Endodermal cell (in vitro differentiated cells): ENCODE measurements at regions not wholly inside any gene's neighbourhood (a gene's known extent, or its start where the extent isn't known, plus 50 kb on each side); places are given as distances from the start of the nearest gene placed in this dataset.
A peak's percentile ranks its signal among the peaks of the same experiment; 100 is the strongest.

Source experiments
- DNase-seq: peaks from one replicate; pipeline ENCODE4 v3.0.0-alpha.2; 2017
- H3K27ac ChIP-seq: 2 replicates; pipeline ENCODE4 v1.5.1; 2013; ENCODE audit warnings: mild to moderate bottlenecking, low read depth, low read length, moderate library complexity
- H3K27me3 ChIP-seq: 2 replicates; pipeline ENCODE4 v1.6.1; 2013; ENCODE audit warnings: mild to moderate bottlenecking, low read length, moderate library complexity; ENCODE audit not compliant: insufficient read depth, control insufficient read depth, poor library complexity, severe bottlenecking
- H3K36me3 ChIP-seq: 2 replicates; pipeline ENCODE4 v1.7.0; 2013; ENCODE audit warnings: mild to moderate bottlenecking, low read length, moderate library complexity; ENCODE audit not compliant: control insufficient read depth, insufficient read depth
- H3K4me1 ChIP-seq: one replicate; pipeline ENCODE4 v1.7.0; 2013; ENCODE audit warnings: low read length; ENCODE audit not compliant: control insufficient read depth, insufficient read depth
- H3K4me3 ChIP-seq: 2 replicates; pipeline ENCODE4 v1.5.1; 2013; ENCODE audit warnings: mild to moderate bottlenecking, low read length, moderate library complexity
- H3K9ac ChIP-seq: 2 replicates; pipeline ENCODE4 v1.6.1; 2013; ENCODE audit warnings: mild to moderate bottlenecking, low read length, moderate library complexity; ENCODE audit not compliant: poor library complexity, severe bottlenecking; ENCODE audit errors: extremely low read depth
- H3K9me3 ChIP-seq: 2 replicates; pipeline ENCODE4 v1.6.1; 2013; ENCODE audit warnings: mild to moderate bottlenecking, low read length, moderate library complexity; ENCODE audit not compliant: control insufficient read depth
- H3K27ac Mint-ChIP-seq: 2 replicates; pipeline ENCODE4 v1.8.0; 2020; ENCODE audit warnings: mixed read lengths
- H3K27me3 Mint-ChIP-seq: 2 replicates; pipeline ENCODE4 v1.8.0; 2021; ENCODE audit warnings: mild to moderate bottlenecking, mixed read lengths; ENCODE audit not compliant: insufficient read depth
- H3K36me3 Mint-ChIP-seq: 2 replicates; pipeline ENCODE4 v1.8.0; 2020; ENCODE audit warnings: low read depth, mixed read lengths
- H3K4me1 Mint-ChIP-seq: 2 replicates; pipeline ENCODE4 v1.8.0; 2020; ENCODE audit warnings: mixed read lengths
- H3K4me3 Mint-ChIP-seq: 2 replicates; pipeline ENCODE4 v1.8.0; 2020; ENCODE audit warnings: mild to moderate bottlenecking, moderate library complexity, mixed read lengths
- H3K9me3 Mint-ChIP-seq: 2 replicates; pipeline ENCODE4 v1.8.0; 2020; ENCODE audit warnings: mild to moderate bottlenecking, mixed read lengths
- WGBS, 2 experiments: methylation state at CpG; one replicate each; pipeline versions ENCODE4 v1.1.5 to v1.1.7; 2013; ENCODE audit warnings: missing lambda C conversion rate in 2 of 2, mixed read lengths in 1 of 2; ENCODE audit not compliant: insufficient coverage in 1 of 2, insufficient read length in 1 of 2; 5-methylcytosine and 5-hydroxymethylcytosine counted together
- TF ChIP-seq, protein P1 (sequence below): fragments of 200-600 bp; sonication (generic); conservative IDR thresholded peaks from 2 replicates; pipeline ENCODE4 v1.5.0; 2021; ENCODE audit warnings: antibody characterized with exemption, mild to moderate bottlenecking

DNA sequence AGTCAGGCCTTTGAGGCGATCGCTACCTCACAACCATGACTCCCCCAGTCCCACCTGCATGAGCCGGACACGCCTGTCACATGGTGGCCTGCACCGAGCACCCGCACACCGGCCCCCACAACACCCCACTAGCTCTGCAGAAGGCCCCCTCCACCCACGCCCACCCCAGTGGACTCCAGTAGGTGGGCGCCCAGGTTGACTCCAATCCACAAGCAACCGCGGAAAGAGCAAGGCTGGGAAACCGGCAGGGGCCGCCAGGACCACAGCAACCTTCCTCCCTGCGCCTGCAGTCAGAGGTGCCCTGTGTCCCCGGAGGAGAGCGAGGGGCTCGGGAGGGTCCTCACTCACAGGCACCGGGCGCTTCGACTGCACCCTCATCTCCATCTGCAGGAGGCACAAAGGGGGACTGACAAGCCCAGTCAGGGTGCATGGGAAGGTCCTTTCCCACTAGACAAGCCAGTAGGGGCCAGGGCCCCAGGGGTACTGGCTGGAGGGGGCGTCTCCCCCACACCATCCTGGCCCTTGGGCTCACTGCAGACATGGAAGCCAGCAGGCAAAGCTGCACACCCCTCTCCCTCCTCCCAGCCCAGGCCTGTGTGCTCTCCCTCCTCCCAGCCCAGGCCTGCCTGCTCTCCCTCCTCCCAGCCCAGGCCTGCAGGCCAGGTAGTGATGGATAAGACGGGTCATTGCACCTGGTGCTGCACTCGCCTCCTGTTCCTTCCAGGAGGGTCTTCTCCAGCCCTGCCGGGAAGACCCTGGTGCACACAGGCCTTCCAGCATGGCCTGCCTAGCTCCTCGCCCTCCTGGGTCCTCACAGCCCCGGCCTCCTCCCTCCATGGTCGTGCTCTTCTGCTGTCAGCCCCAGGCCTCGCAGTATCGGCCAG, 137.2 kb downstream of the DLL1 start:
- Mint-ChIP-seq H3K36me3 (no peaks in the 10 kb centered on the region), H3K9me3 (no peaks in the 10 kb centered on the region), H3K4me1 (peaks cover 21% of the 10 kb centered on the region), H3K27me3 (peaks cover 3% of the 10 kb centered on the region), H3K4me3 (no peak overlapping the region), H3K27ac (peak overlapping the region; percentile 68)
- peak; percentile 79 for DNase-seq
- H3K9me3 ChIP-seq = no peaks in the 10 kb centered on the region
- no peak overlapping the region for H3K4me3 ChIP-seq
- H3K27me3 ChIP-seq = no peaks in the 10 kb centered on the region
- TF ChIP-seq, protein P1, sequence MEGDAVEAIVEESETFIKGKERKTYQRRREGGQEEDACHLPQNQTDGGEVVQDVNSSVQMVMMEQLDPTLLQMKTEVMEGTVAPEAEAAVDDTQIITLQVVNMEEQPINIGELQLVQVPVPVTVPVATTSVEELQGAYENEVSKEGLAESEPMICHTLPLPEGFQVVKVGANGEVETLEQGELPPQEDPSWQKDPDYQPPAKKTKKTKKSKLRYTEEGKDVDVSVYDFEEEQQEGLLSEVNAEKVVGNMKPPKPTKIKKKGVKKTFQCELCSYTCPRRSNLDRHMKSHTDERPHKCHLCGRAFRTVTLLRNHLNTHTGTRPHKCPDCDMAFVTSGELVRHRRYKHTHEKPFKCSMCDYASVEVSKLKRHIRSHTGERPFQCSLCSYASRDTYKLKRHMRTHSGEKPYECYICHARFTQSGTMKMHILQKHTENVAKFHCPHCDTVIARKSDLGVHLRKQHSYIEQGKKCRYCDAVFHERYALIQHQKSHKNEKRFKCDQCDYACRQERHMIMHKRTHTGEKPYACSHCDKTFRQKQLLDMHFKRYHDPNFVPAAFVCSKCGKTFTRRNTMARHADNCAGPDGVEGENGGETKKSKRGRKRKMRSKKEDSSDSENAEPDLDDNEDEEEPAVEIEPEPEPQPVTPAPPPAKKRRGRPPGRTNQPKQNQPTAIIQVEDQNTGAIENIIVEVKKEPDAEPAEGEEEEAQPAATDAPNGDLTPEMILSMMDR = no peak
- WGBS, 2 experiments = 86 to 87% methylated on average over 13 to 29 of the region's 29 CpGs
- H3K27ac ChIP-seq = peak overlapping the region; percentile 92
- H3K36me3 ChIP-seq = no peaks in the 10 kb centered on the region
- H3K9ac ChIP-seq = no peak overlapping the region
- H3K4me1 ChIP-seq = peaks cover 13% of the 10 kb centered on the region

DNA sequence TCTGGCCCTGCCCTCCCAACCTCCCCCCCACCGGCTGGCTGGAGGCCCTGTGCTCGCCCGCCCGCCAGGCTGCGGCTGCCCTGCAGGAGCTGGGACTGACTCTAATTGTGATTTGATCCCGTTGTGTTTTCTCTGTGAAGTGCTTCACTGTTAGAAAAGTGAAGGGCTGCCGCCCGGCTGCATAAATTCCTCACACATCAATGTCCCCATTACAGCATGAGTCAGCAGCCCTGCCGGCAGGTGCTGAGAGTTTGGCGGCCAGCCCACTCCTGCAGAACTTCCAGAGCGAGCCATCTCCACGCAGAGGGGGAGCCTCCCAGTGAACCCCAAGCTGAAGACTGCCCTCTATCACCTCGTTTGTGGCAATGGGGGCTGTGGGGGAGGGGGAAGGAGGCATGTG, 137.9 kb downstream of the DLL1 start:
- Mint-ChIP-seq H3K27me3 (peaks cover 6% of the 10 kb centered on the region), H3K4me3 (no peak overlapping the region), H3K9me3 (no peaks in the 10 kb centered on the region), H3K36me3 (no peaks in the 10 kb centered on the region), H3K27ac (peak overlapping the region; percentile 68), H3K4me1 (peaks cover 28% of the 10 kb centered on the region)
- H3K9ac ChIP-seq = no peak overlapping the region
- H3K36me3 ChIP-seq = no peaks in the 10 kb centered on the region
- no peak overlapping the region for H3K4me3 ChIP-seq
- H3K27me3 ChIP-seq = no peaks in the 10 kb centered on the region
- peaks cover 13% of the 10 kb centered on the region for H3K4me1 ChIP-seq
- WGBS, 2 experiments = 53% methylated on average over 13 of the region's 13 CpGs; no CpG with 5 or more reads in 1 of the 2 experiments
- H3K9me3 ChIP-seq = no peaks in the 10 kb centered on the region
- TF ChIP-seq, protein P1 = no peak
- DNase-seq = peak; percentile 88
- H3K27ac ChIP-seq = peak overlapping the region; percentile 92

DNA sequence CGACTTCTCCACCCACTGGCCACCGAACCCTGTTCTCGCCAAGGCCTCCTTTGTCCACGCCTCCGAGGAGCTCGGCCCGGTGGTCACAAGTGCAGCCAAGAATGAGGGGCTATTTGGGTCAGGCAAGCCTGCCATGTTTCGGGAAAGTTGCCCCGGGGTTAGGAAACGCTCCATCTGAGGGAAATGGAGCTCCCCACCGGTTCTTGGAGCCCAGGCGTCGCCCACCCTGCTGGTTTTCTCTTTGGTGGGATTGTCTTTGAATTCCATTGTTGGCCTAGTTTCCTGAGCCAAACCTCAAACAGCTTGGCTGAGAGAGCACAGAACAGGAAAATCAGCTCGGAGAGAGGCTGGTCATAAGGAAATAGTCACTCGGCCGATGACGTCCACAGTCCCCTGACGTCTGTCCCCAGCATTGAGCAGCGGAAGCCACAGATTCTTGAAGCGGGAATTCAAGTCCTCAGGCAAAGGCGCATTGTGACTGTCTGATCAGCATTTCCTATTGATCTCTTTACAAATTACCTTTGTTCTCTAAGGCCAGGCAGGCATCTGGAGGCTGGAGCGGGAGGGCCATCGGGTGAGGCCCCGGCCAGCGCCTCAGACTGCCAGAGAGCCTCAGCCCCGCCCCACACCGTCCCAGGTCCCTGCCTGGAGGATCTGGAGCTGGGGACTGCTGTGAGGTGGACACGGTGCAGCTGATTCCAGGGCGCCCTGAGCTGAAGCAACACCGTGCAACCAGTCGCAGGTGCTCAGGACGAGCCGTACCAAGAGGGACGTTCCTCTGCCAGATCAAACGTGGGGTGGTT, 138.6 kb downstream of the DLL1 start:
- peak overlapping the region; percentile 92 for H3K27ac ChIP-seq
- Mint-ChIP-seq H3K36me3 (no peaks in the 10 kb centered on the region), H3K27ac (peak overlapping the region; percentile 77), H3K4me3 (no peak overlapping the region), H3K9me3 (no peaks in the 10 kb centered on the region), H3K27me3 (peaks cover 8% of the 10 kb centered on the region), H3K4me1 (peaks cover 31% of the 10 kb centered on the region)
- H3K9ac ChIP-seq = no peak overlapping the region
- H3K9me3 ChIP-seq = no peaks in the 10 kb centered on the region
- WGBS, 2 experiments = 68 to 79% methylated on average over 28 to 35 of the region's 35 CpGs
- peak; percentile 77 for DNase-seq
- peaks cover 13% of the 10 kb centered on the region for H3K4me1 ChIP-seq
- TF ChIP-seq, protein P1 = no peak
- H3K27me3 ChIP-seq = no peaks in the 10 kb centered on the region
- no peak overlapping the region for H3K4me3 ChIP-seq
- H3K36me3 ChIP-seq = no peaks in the 10 kb centered on the region
